GM18873 (cell line): ENCODE measurements at regions not wholly inside any gene's neighbourhood (a gene's known extent, or its start where the extent isn't known, plus 50 kb on each side); places are given as distances from the start of the nearest gene placed in this dataset.
"Not testable (repeated sequence)": the region's sequence is repeated elsewhere in the genome, so short reads cannot be mapped to it uniquely, and the experiment has no call there.

Experiments
- ATAC-seq: cut with Tn5 transposase; IDR thresholded peaks from one replicate; pipeline ENCODE4 v1.9.1; 2021; ENCODE audit warnings: mild to moderate bottlenecking, moderate library complexity, moderate number of reproducible peaks; ENCODE audit not compliant: unreplicated experiment, low FRiP score

GRCh38 chr1:194420706-194421105 lies 1234.3 kb upstream of the B3GALT2 start:
- no peak for ATAC-seq

DNA sequence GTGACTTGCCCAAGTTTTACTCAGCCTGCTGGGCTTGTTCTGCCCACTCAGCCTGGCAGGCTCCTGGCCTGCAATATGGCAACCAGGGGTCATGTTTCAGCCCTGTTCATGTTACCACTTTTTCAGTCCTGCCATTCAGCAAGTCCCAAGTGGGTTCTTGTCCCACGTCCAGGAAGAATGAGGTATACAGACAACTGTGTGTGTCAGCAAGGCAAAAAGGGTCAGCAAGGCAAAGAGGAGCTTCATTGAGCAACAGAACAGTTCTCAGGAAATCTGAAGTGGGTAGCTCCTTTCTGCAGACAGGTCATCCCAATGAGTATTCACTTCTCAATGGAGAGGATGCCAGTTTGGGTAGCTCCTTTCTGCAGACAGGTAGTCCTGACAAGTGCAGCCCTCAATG lies 1233.3 kb upstream of the B3GALT2 start:
- no peak for ATAC-seq

DNA sequence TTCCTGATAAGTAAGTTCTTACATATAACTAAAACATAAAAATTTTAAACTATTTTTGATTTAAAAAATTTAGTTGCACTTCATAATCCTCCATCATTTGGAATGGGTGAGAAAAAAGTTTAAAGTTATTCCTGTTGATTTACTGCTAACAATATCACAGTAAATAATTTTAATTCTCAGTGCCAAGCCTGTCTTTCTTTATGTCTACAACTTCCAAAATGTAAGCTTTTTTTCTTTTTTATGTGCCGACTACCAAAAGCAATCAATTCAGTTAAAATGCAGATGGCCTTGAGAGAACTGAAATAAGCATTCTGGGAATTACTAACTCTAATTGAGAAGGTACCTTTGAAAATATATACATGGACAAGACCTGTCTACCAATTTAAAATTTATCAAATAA lies 1224.3 kb upstream of the B3GALT2 start:
- ATAC-seq: no peak

- not testable (repeated sequence) for ATAC-seq
Measured at GRCh38 chr1:194407238-194407637, 1220.8 kb upstream of the B3GALT2 start.

DNA sequence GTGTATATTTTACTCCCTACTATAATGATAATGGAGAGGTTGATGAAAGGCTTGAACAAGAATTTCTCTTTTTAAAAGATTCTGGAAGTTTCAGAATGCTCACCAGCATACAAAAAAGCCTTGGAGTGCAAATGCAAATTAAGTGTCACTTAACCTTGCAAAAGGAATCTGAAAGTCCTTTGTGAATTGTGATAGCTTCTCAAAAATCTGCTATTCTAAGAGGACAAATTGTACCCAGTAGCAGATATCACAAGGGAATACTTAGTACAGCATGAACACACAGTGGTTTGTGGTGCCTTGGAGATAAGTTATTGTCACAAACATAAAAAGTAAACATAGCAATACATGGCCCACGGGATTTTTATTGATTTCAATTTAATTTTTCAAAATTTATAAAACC lies 1208.3 kb upstream of the B3GALT2 start:
- no peak for ATAC-seq

GRCh38 chr1:194387531-194387930 lies 1201.1 kb upstream of the B3GALT2 start:
- no peak for ATAC-seq

- no peak for ATAC-seq
Measured at GRCh38 chr1:194378517-194378916, 1192.1 kb upstream of the B3GALT2 start.

- ATAC-seq: no peak
Measured at GRCh38 chr1:194374649-194375048, 1188.2 kb upstream of the B3GALT2 start.

DNA sequence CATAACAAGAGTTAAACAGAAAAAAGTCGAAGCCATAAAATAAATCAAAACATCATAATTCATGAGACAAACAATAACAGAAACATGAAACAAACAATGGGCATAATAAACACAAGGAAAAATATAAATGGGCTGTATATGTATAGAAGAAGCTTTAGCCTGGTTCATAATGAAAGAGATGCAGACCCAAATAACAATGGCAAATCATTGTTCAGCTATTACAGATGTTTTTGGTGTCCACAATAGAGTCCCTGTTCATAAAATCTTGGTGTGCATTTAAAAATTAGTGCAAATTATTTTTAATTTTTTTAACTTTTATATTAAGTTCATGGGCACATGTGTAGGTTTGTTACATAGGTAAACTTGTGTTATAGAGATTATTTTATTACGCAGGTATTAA lies 1185.9 kb upstream of the B3GALT2 start:
- ATAC-seq: no peak

GRCh38 chr1:194369622-194370021 lies 1183.2 kb upstream of the B3GALT2 start:
- no peak for ATAC-seq

DNA sequence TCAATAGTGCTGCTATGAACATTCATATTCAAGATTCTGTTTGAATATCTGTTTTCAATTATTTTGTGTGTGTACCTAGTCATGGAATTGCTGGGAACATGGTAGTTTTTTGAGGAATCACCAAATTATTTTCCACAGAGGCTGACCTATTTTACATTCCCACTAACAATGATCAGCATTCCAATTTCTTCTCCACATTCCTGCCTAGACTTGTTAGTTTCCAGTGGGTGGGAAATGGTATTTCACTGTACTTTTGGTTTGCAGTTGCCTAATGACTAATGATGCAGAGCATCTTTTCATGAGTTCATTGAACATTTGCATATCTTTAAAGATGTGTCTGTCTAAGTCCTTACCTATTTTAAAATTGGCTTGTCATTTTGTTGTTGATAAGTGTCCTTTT lies 1182.6 kb upstream of the B3GALT2 start:
- ATAC-seq: no peak

- no peak for ATAC-seq
Measured at GRCh38 chr1:194367121-194367520, 1180.7 kb upstream of the B3GALT2 start.

DNA sequence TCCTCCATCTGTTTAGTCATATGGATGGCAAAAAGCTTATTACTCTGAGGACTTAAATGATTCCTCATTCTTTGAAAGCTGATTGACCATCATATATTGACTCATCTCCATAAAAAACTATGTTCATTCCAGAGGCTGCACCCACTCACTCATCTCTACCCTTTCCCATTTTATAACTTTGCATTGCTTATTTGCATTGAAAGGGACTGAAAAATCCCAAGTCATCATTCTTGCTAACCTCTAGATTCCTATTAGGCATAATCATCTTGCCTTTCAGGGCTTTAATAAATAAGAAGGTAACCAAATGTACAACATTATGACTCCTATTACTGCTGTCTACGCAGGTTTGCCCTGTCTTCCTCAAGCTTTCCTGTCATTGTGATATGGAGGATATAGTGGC lies 1180.3 kb upstream of the B3GALT2 start:
- no peak for ATAC-seq

GRCh38 chr1:194362327-194362726 lies 1175.9 kb upstream of the B3GALT2 start:
- ATAC-seq: no peak

GRCh38 chr1:194361374-194362131 lies 1175.1 kb upstream of the B3GALT2 start:
- no peak for ATAC-seq

- no peak for ATAC-seq
Measured at GRCh38 chr1:194358208-194358581, 1171.8 kb upstream of the B3GALT2 start.

DNA sequence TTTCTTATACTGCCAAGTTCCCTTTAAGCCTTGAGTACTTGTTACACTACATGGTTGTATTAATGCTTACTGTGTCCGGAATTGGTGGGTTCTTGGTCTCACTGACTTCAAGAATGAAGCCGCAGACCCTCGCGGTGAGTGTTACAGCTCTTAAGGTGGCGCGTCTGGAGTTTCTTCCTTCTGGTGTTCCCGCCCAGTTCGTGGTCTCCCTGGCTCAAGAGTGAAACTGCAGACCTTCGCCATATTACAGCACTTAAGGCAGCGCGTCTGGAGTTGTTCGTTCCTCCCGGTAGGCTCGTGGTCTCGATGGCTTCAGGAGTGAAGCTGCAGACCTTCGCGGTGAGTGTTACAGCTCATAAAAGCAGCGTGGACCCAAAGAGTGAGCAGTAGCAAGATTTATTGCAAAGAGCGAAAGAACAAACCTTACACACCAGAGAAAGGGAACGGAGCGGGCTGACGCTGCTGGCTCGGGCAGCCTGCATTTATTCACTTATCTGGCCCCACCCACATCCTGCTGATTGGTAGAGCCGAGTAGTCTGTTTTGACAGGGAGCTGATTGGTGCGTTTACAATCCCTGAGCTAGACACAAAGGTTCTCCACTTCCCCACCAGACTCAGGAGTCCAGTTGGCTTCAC lies 1171.3 kb upstream of the B3GALT2 start:
- ATAC-seq: not testable (repeated sequence)

- ATAC-seq: no peak
Measured at GRCh38 chr1:194355488-194356106, 1169.2 kb upstream of the B3GALT2 start.

DNA sequence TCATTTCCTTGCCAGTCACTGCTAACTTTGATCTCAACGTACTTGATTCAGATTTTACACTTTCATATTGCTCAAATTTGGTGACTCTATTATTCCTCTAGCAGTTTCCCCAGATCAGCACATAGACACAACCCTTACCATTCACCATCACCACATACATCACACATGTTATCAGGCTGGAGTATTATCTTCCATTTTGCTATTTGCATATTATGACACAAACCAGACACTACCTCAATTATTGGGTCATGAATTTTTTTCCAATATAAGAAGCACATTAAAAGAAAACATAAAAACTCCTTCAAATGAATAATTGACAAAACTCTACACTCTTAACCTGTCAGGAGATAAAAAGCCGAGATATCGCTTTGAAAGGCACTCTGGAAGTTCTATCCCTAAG lies 1166.7 kb upstream of the B3GALT2 start:
- no peak for ATAC-seq

GRCh38 chr1:194347200-194347599 lies 1160.8 kb upstream of the B3GALT2 start:
- no peak for ATAC-seq

DNA sequence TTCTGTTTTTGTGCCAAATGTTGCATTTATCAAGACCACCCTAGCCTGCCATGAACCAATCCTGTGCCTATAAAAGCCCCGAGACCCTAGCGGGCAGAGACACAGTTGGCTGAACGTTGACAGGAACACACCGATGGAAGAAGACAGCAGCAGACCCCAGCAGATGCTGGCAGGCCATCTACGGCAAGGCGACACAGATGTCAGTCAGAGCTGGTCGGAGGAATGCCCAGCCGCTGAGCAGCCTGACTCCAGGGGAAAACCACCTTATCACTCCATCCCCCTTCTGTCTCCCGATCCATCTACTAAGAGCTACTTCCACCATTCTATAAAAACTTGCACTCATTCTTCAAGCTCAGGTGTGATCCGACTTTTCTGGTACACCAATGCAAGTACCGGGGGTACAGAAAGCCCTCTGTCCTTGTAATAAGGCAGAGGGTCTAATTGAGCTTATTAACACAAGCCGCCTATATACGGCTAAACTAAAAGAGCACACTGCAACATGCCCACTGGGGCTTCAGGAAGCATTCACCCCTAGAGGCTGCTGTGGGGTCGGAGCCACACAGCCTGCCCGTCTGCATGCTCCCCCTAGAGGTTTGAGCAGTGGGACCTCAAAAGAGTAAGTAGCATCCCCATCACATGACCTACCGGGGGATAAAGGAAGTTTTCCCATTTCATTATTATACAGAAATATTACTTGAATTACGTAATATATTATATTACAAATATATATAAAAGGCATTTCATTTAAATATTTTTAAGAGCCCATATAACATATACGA lies 1156.3 kb upstream of the B3GALT2 start:
- no peak for ATAC-seq
